OCI-LY1 (cell line): ENCODE measurements at regions not wholly inside any gene's neighbourhood (a gene's known extent, or its start where the extent isn't known, plus 50 kb on each side); places are given as distances from the start of the nearest gene placed in this dataset.

Source experiments
- H2AFZ ChIP-seq: fragments of 200-600 bp; sonication (generic), shearing (Covaris generic); 2 replicates; pipeline ENCODE4 v1.6.0; 2014; ENCODE audit warnings: antibody characterized with exemption, mild to moderate bottlenecking, low read length
- H3F3A ChIP-seq: fragments of 200-600 bp; sonication (generic), shearing (Covaris generic); 2 replicates; pipeline ENCODE4 v1.6.0; 2014; ENCODE audit warnings: mild to moderate bottlenecking, antibody characterized with exemption, low read length, moderate library complexity; ENCODE audit not compliant: insufficient read depth
- H3K27ac ChIP-seq: fragments of 200-600 bp; sonication (generic); 2 replicates; pipeline ENCODE4 v1.5.1; 2014; ENCODE audit warnings: low read length, mixed run types, mild to moderate bottlenecking, low read depth; ENCODE audit not compliant: poor library complexity, severe bottlenecking
- H3K27me3 ChIP-seq: fragments of 200-600 bp; sonication (generic); 2 replicates; pipeline ENCODE4 v1.6.0; 2014; ENCODE audit warnings: antibody characterized with exemption, mild to moderate bottlenecking, low read length, moderate library complexity; ENCODE audit not compliant: insufficient read depth
- H3K36me3 ChIP-seq: fragments of 200-600 bp; sonication (generic); 2 replicates; pipeline ENCODE4 v1.6.1; 2014; ENCODE audit warnings: mild to moderate bottlenecking, antibody characterized with exemption, low read length, moderate library complexity, mixed read lengths; ENCODE audit not compliant: insufficient read depth
- H3K4me1 ChIP-seq: fragments of 200-600 bp; sonication (generic); 2 replicates; pipeline ENCODE4 v1.5.1; 2014; ENCODE audit warnings: mild to moderate bottlenecking, low read length, moderate library complexity; ENCODE audit not compliant: insufficient read depth, severe bottlenecking
- H3K4me2 ChIP-seq: fragments of 200-600 bp; sonication (generic), shearing (Covaris generic); 2 replicates; pipeline ENCODE4 v1.6.1; 2014; ENCODE audit warnings: low read length
- H3K4me3 ChIP-seq: fragments of 200-600 bp; sonication (generic); 2 replicates; pipeline ENCODE4 v1.5.1; 2014; ENCODE audit warnings: low read length, low read depth, mild to moderate bottlenecking, mixed read lengths; ENCODE audit not compliant: poor library complexity, severe bottlenecking
- H3K79me2 ChIP-seq: fragments of 200-600 bp; shearing (Covaris generic); 2 replicates; pipeline ENCODE4 v1.6.1; 2016; ENCODE audit warnings: mixed run types, low read length, mixed read lengths; ENCODE audit not compliant: insufficient read depth
- H3K9ac ChIP-seq: fragments of 200-600 bp; sonication (generic), shearing (Covaris generic); 2 replicates; pipeline ENCODE4 v1.6.1; 2014; ENCODE audit warnings: mild to moderate bottlenecking, low read length, mixed read lengths
- H3K9me2 ChIP-seq: fragments of 200-600 bp; sonication (generic), shearing (Covaris generic); 2 replicates; pipeline ENCODE4 v1.6.1; 2014; ENCODE audit warnings: low read depth, mild to moderate bottlenecking, low read length, mixed read lengths
- H3K9me3 ChIP-seq: fragments of 200-600 bp; shearing (Covaris generic); 2 replicates; pipeline ENCODE4 v1.6.1; 2014; ENCODE audit warnings: low read length, mixed read lengths
- H4K20me1 ChIP-seq: fragments of 200-600 bp; sonication (generic), shearing (Covaris generic); 2 replicates; pipeline ENCODE4 v1.6.0; 2016; ENCODE audit warnings: mild to moderate bottlenecking, low read length; ENCODE audit not compliant: insufficient read depth
- CTCF ChIP-seq: fragments of 200-600 bp; sonication (generic), shearing (Covaris generic); IDR thresholded peaks from 2 replicates; pipeline ENCODE4 v1.5.1; 2017; ENCODE audit warnings: mild to moderate bottlenecking, antibody characterized with exemption, low read length, moderate library complexity, mixed read lengths
- EZH2 ChIP-seq: fragments of 200-600 bp; sonication (generic), shearing (Covaris generic); IDR thresholded peaks from 2 replicates; pipeline ENCODE4 v1.8.0; 2017; ENCODE audit warnings: borderline replicate concordance, mixed run types, mild to moderate bottlenecking, antibody characterized with exemption, low read length, moderate library complexity, mixed read lengths

GRCh38 chr9:126125992-126126409, 200.6 kb upstream of the MVB12B start:
- H3F3A ChIP-seq: no peaks in the 10 kb centered on the region
- no peaks in the 10 kb centered on the region for H3K9me2 ChIP-seq
- H2AFZ ChIP-seq: no peak overlapping the region

GRCh38 chr9:126126807-126127206, 199.8 kb upstream of the MVB12B start:
- Histone ChIP-seq H3K4me2 (no peak overlapping the region), H3K9ac (no peak overlapping the region), H3K27me3 (peaks cover 7% of the 10 kb centered on the region; the same call in 1 of the 2 replicates), H3K9me3 (no peaks in the 10 kb centered on the region), H3K4me1 (no peaks in the 10 kb centered on the region), H4K20me1 (no peaks in the 10 kb centered on the region), H3K27ac (no peak overlapping the region), H2AFZ (no peak overlapping the region), H3F3A (no peaks in the 10 kb centered on the region), H3K4me3 (no peak overlapping the region), H3K9me2 (no peaks in the 10 kb centered on the region), H3K79me2 (no peaks in the 10 kb centered on the region), H3K36me3 (no peaks in the 10 kb centered on the region; the same call in 1 of the 2 replicates)
- TF ChIP-seq EZH2 (no peak), CTCF (no peak)

More at GRCh38 chr9:126125992-126126409, 200.6 kb upstream of the MVB12B start:
- no peak overlapping the region for H3K4me3 ChIP-seq
- H3K79me2 ChIP-seq: no peaks in the 10 kb centered on the region
- no peak for TF ChIP-seq EZH2
- no peak for TF ChIP-seq CTCF
- no peak overlapping the region for H3K9ac ChIP-seq
- H3K9me3 ChIP-seq: no peaks in the 10 kb centered on the region
- no peaks in the 10 kb centered on the region for H3K4me1 ChIP-seq
- H3K27ac ChIP-seq: no peak overlapping the region
- H3K27me3 ChIP-seq: peaks cover 7% of the 10 kb centered on the region; the same call in 1 of the 2 replicates
- no peak overlapping the region for H3K4me2 ChIP-seq
- H4K20me1 ChIP-seq: no peaks in the 10 kb centered on the region
- H3K36me3 ChIP-seq: no peaks in the 10 kb centered on the region; the same call in 1 of the 2 replicates

DNA sequence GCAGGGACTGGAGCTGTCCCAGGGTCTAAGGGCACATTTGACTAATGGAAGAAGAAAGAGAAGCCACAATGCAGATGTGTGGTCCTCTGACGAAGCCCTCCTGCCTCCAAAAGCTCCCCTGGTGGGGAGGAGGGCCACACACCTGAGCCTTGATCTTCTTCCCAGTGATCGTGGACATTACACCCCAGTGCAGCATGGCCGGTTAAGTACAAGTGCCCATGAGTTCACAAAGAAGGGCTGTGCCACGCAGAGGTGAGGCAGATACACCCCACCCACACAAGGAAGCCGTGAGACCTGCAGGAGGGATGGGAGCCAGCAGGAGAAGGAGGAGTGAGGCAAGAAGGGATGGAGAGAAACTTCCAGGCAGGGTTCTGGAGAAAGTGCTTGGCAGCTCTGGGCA, 199.0 kb upstream of the MVB12B start:
- no peak overlapping the region for H3K27ac ChIP-seq
- H2AFZ ChIP-seq: no peak overlapping the region
- no peak for TF ChIP-seq EZH2
- TF ChIP-seq CTCF: no peak
- no peaks in the 10 kb centered on the region; the same call in 1 of the 2 replicates for H3K36me3 ChIP-seq
- peaks cover under 1% of the 10 kb centered on the region; the same call in 1 of the 2 replicates for H3K27me3 ChIP-seq
- no peaks in the 10 kb centered on the region for H3K4me1 ChIP-seq
- no peaks in the 10 kb centered on the region for H4K20me1 ChIP-seq
- H3K9ac ChIP-seq: no peak overlapping the region
- H3K9me3 ChIP-seq: no peaks in the 10 kb centered on the region
- no peaks in the 10 kb centered on the region for H3F3A ChIP-seq
- no peaks in the 10 kb centered on the region for H3K9me2 ChIP-seq
- H3K4me3 ChIP-seq: no peak overlapping the region
- H3K79me2 ChIP-seq: no peaks in the 10 kb centered on the region
- no peak overlapping the region for H3K4me2 ChIP-seq
